NCI-H2171 (cell line): ENCODE measurements at regions not wholly inside any gene's neighbourhood (a gene's known extent, or its start where the extent isn't known, plus 50 kb on each side); places are given as distances from the start of the nearest gene placed in this dataset.

Experiments
- DNase-seq: peaks from one replicate; lab custom pipeline; 2025; lab: John Stamatoyannopoulos, UW

- DNase-seq = no peak
Observed at GRCh38 chr12:114944736-114945135, 260.8 kb upstream of the TBX3 start.

- DNase-seq = no peak
Observed at GRCh38 chr12:114943601-114944000, 259.6 kb upstream of the TBX3 start.

- DNase-seq = no peak
Observed at GRCh38 chr12:114938487-114939210, 254.7 kb upstream of the TBX3 start.

DNA sequence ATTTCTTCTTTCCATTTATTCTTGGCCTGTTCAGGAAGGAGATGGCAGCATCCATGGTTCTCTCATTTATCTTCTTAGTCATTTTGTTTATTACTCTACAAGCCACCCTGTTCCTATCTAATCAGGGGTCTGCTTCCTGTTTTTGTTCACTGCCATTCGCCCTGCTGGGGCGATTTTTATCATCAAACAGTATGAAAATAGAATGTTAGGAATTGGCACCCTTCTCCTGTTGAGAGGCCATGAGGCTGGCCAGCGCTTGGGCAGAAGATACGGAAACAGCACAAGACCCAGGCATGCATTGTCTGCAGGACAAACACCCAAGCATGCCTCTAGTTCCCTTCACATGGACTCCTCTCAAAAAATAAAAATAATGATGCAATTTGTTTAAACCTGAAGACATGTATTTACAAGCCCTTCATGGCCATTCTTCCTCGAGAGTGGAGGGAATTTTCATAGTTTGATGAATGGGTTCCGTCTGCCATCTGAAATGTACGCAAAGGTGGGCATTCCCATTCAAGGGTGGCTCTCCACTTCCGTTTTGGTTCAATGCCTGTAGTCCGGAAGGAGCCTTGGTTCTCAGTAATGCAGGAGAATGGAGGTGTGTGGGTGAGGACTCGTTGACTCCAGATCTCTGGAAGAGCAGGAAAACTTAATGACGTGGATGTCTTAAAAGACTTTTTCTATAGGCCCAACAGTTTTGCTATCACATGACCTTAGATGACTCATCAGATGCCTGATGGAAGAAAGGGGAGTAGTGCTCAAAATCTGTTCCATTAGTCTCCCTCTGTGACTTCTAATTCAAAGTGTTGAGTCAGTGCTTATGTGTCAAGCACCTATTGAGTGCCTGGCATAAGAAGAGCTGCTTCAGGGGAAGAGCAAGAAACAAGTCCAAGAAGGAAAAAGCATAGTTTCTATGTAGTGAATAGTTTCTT lies 252.4 kb upstream of the TBX3 start:
- DNase-seq = no peak

GRCh38 chr12:114935658-114936057 lies 251.7 kb upstream of the TBX3 start:
- DNase-seq = no peak

DNA sequence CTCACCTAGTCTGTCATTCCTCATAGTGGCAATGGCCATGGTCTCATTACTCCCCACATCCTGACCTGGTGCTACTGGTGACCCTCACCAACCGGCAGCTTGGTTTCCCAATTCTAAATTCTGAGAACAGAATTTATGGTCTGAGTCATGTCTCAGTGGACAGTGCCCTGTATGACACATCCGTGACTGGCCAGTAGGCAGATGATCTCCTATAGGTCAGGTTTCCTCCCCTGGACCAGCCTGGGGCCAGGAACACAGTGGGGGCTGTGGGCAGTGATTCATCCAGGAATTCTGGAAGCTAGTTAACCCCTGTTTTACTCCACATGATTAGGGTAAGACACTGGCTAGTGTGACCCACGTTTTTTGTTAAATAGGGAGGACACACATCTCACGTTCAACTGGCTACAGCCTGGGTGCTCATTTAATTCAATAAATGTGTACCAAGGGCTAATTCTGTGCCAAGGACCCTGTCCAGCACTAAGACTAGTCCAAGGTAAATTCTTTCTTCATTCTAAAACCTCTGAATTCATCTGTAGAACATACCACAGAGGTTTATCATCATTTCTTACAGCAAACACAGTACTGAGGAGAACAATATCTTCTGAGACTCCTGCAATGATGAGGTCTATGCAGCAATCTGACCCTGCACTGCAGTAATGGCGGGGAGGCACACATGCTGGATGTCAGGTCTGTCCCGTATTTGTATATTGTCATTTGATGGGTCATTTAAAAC lies 249.6 kb upstream of the TBX3 start:
- no peak for DNase-seq

DNA sequence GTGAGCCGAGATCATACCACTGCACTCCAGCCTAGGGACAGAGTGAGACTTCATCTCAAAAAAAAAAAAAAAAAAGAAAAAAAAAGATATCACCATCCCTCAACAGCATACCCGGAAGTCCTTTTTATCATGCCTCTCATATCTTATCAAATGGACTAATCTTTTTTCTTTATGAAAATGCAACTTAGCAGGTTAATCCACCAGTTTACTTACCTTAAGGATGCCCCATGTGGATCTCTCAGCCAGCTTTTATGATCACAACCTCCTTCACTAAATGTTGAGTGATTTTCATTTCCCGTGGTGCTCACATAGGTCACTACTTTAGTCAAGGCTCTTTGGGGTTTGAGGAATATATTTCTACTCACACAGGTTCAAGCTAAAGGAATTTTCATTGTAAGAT lies 248.8 kb upstream of the TBX3 start:
- no peak for DNase-seq

- DNase-seq = no peak
Observed at GRCh38 chr12:114931025-114931424, 247.1 kb upstream of the TBX3 start.

DNA sequence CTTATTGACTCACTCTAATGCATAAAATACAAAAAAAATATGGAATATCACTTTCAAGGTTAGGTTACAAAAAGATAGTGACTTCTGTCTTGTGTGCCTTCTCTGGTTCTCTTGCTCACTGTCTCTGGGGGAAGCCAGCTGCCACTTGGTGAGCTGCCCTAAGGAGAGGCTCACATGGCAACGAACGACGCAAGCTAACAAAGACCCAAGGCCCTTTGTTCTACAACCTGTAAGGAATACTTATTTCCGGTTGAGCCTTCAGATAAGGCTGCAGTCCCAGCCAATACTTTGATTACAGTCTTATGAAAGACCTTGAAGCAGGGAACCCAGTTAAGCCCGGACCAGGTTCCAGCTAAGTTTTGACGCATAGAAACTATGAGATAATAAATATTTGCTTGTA lies 242.4 kb upstream of the TBX3 start:
- no peak for DNase-seq

GRCh38 chr12:114924946-114925475 lies 241.0 kb upstream of the TBX3 start:
- DNase-seq = no peak

GRCh38 chr12:114921781-114922180 lies 237.8 kb upstream of the TBX3 start:
- DNase-seq = no peak

DNA sequence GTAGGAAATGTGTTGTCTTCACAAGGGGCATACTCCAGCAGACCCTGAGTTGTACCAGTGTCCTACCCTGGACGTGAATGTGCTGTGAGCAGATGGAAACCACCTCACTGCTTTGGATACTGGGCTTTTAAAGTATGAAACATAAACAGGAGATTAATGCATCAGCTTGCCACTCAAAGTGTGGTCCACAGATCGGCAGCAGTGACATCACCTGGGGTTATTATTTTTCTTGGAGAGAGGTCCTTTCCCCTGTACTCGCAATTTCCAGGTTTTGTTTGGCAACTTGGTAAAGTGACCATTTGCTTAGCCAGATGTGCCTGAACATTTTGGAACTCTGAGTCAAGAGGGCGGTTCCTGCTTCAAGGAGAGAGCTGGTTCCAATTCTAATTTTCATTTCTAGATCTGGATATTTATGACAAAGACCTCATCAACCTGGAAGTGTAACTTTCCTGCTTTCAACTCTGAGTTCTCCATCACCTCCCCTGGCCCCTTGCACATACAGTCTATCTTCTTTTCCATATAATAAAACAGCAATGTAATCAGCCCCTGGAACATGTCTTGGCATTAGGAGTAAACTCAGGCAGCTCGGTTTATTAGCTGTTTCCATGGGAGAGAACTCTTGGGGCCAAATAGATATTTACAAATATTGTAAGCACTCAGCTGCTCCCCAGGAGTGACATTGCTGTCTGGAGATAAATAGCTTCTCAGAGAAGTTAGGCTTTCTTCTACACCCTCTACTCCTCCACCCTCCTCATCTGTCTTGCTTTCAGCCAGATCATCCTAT lies 237.0 kb upstream of the TBX3 start:
- no peak for DNase-seq

- no peak for DNase-seq
Observed at GRCh38 chr12:114919479-114919878, 235.5 kb upstream of the TBX3 start.

- no peak for DNase-seq
Observed at GRCh38 chr12:114918535-114919233, 234.7 kb upstream of the TBX3 start.

GRCh38 chr12:114917953-114918352 lies 234.0 kb upstream of the TBX3 start:
- no peak for DNase-seq

DNA sequence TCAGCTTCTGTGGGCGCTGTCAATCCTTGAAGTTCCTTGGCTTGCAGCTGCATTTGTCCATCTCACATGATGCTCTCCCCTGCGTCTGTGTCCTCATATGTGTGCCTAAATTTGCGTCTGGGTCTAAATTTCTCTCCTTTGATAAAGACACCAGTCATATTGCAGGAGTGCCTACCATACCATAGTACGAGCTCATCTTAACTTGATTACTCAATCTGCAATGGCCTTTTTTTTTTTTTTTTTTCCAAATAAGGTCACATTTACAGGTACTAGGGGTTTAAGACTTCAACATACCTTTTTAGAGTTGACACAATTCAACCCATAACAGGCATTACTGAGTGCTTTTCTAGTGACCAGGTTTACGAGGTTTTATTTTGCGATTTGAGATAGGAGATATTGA lies 233.3 kb upstream of the TBX3 start:
- no peak for DNase-seq

DNA sequence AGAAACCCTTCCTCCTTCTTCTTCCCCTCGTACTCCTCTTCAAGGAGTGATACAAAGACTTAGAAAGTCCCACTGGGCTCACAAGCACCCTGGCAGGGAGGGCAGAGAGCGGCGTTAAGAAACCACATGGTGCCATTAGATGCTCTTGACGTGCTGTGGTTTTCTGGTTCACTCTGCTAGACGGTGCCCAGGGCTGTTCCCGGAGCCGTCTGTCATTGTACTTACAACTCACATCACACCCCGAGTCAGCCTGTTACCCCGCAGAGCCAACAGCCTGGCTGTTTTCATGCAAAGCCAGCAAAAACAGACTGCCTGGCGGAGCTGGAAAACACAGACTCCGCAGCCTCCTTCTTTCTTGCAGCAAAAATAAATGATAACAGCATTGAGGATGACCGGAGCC lies 232.6 kb upstream of the TBX3 start:
- no peak for DNase-seq

GRCh38 chr12:114916124-114916523 lies 232.1 kb upstream of the TBX3 start:
- no peak for DNase-seq

- no peak for DNase-seq
Observed at GRCh38 chr12:114913871-114914801, 230.2 kb upstream of the TBX3 start.

GRCh38 chr12:114912811-114913210 lies 228.8 kb upstream of the TBX3 start:
- DNase-seq = no peak
